Adipocyte (in vitro differentiated cells): ENCODE measurements at regions not wholly inside any gene's neighbourhood (a gene's known extent, or its start where the extent isn't known, plus 50 kb on each side); places are given as distances from the start of the nearest gene placed in this dataset.
A peak's percentile ranks its signal among the peaks of the same experiment; 100 is the strongest.
"Not testable (repeated sequence)": the region's sequence is repeated elsewhere in the genome, so short reads cannot be mapped to it uniquely, and the experiment has no call there.

Experiments
- DNase-seq: peaks from one replicate; pipeline ENCODE4 v3.0.0-alpha.2; 2015; ENCODE audit warnings: low read depth
- H3K27me3 ChIP-seq: replicated peaks from 2 replicates; pipeline ENCODE4 v1.7.0; 2013; ENCODE audit warnings: mild to moderate bottlenecking, low read length, moderate library complexity; ENCODE audit not compliant: control insufficient read depth, insufficient read depth
- H3K36me3 ChIP-seq: 2 replicates; pipeline ENCODE4 v1.7.0; 2013; ENCODE audit warnings: low read length, mild to moderate bottlenecking, moderate library complexity; ENCODE audit not compliant: control insufficient read depth, insufficient read depth, severe bottlenecking
- H3K4me1 ChIP-seq: 2 replicates; pipeline ENCODE4 v1.7.0; 2013; ENCODE audit warnings: mild to moderate bottlenecking, low read length, moderate library complexity; ENCODE audit not compliant: control insufficient read depth, insufficient read depth
- H3K4me3 ChIP-seq: 2 replicates; pipeline ENCODE4 v1.7.0; 2013; ENCODE audit warnings: mild to moderate bottlenecking, low read length, moderate library complexity
- H3K9ac ChIP-seq: 2 replicates; pipeline ENCODE4 v1.7.0; 2013; ENCODE audit warnings: mild to moderate bottlenecking, low read length, moderate library complexity
- H3K9me3 ChIP-seq: 2 replicates; pipeline ENCODE4 v1.7.0; 2013; ENCODE audit warnings: mild to moderate bottlenecking, low read length, moderate library complexity; ENCODE audit not compliant: control insufficient read depth

GRCh38 chr4:156408749-156409148 is 455.1 kb upstream of the CTSO start:
- Histone ChIP-seq H3K27me3 (no peaks in the 10 kb centered on the region), H3K4me1 (no peaks in the 10 kb centered on the region), H3K9ac (no peak overlapping the region), H3K9me3 (no peaks in the 10 kb centered on the region), H3K4me3 (no peak overlapping the region), H3K36me3 (no peaks in the 10 kb centered on the region)
- no peak for DNase-seq

GRCh38 chr4:156401371-156401770 is 447.7 kb upstream of the CTSO start:
- no peak for DNase-seq
- Histone ChIP-seq H3K27me3 (no peaks in the 10 kb centered on the region), H3K9ac (no peak overlapping the region), H3K36me3 (no peaks in the 10 kb centered on the region), H3K4me1 (no peaks in the 10 kb centered on the region), H3K9me3 (peaks cover 12% of the 10 kb centered on the region), H3K4me3 (no peak overlapping the region)

GRCh38 chr4:156396534-156396933 is 442.9 kb upstream of the CTSO start:
- no peak overlapping the region for H3K4me3 ChIP-seq
- H3K27me3 ChIP-seq: no peaks in the 10 kb centered on the region
- peaks cover 3% of the 10 kb centered on the region for H3K4me1 ChIP-seq
- no peaks in the 10 kb centered on the region for H3K36me3 ChIP-seq
- no peak for DNase-seq
- H3K9ac ChIP-seq: no peak overlapping the region
- no peaks in the 10 kb centered on the region for H3K9me3 ChIP-seq

GRCh38 chr4:156391325-156391653 is 437.6 kb upstream of the CTSO start:
- no peak overlapping the region for H3K9ac ChIP-seq
- DNase-seq: no peak
- no peak overlapping the region for H3K4me3 ChIP-seq
- no peaks in the 10 kb centered on the region for H3K27me3 ChIP-seq
- H3K4me1 ChIP-seq: peaks cover 35% of the 10 kb centered on the region
- no peaks in the 10 kb centered on the region for H3K36me3 ChIP-seq
- H3K9me3 ChIP-seq: no peaks in the 10 kb centered on the region

GRCh38 chr4:156390599-156391324 is 437.1 kb upstream of the CTSO start:
- H3K27me3 ChIP-seq: no peaks in the 10 kb centered on the region
- no peaks in the 10 kb centered on the region for H3K9me3 ChIP-seq
- peak overlapping the region; percentile 27 for H3K9ac ChIP-seq
- DNase-seq: peak; percentile 59
- peak overlapping the region; percentile 20 for H3K4me3 ChIP-seq
- peaks cover 35% of the 10 kb centered on the region for H3K4me1 ChIP-seq
- H3K36me3 ChIP-seq: no peaks in the 10 kb centered on the region

DNA sequence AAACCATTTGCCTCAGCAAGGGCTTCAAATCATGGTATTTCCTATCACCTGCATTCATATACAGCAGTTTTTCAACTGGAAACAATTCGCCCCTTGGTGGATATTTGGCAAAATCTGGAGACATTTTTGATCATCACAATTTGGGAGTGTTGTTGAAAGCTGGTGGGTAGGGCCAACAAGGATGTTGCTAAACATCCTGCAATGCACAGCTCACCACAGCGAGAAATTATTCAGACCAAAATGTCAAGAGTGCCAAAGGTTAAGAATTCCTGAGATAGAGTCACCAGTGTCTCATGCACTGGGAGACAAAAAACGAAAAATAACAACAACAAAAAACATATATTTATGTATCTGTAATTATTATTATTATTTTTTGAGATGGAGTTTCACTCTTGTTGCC is 435.2 kb upstream of the CTSO start:
- H3K4me3 ChIP-seq: no peak overlapping the region
- H3K27me3 ChIP-seq: no peaks in the 10 kb centered on the region
- H3K36me3 ChIP-seq: no peaks in the 10 kb centered on the region
- DNase-seq: peak; percentile 27
- H3K4me1 ChIP-seq: peaks cover 35% of the 10 kb centered on the region
- no peaks in the 10 kb centered on the region for H3K9me3 ChIP-seq
- H3K9ac ChIP-seq: no peak overlapping the region

DNA sequence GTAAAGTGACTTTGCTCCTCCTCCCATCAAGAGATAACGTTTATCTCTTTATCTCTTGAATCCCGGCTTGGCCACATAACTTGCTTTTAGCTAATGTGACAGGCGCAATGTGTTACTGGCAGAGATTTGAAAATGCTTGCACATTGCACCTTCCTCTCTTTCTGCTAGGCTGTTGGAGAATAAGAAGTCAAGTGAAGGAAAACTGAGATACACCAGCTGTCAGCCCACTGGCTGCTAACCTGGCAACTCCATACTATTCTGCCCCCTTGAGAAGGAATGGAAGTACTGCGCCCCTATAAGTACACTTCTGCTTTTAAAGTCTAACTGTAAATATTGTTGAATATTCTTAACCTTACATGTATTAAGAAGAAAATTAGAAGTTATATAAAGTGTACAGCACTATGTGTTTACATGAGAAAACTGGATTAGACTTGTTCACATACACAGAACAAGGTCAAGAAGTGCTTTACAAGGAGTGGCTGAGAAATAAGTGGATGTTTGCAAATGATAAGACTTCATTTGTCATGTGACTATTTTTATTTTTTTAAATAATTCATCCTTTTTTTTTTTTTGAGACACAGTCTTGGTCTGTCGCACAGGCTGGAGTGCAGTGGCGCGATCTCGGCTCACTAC is 424.5 kb upstream of the CTSO start:
- no peaks in the 10 kb centered on the region for H3K9me3 ChIP-seq
- peak; percentile 19 for DNase-seq
- H3K36me3 ChIP-seq: no peaks in the 10 kb centered on the region

DNA sequence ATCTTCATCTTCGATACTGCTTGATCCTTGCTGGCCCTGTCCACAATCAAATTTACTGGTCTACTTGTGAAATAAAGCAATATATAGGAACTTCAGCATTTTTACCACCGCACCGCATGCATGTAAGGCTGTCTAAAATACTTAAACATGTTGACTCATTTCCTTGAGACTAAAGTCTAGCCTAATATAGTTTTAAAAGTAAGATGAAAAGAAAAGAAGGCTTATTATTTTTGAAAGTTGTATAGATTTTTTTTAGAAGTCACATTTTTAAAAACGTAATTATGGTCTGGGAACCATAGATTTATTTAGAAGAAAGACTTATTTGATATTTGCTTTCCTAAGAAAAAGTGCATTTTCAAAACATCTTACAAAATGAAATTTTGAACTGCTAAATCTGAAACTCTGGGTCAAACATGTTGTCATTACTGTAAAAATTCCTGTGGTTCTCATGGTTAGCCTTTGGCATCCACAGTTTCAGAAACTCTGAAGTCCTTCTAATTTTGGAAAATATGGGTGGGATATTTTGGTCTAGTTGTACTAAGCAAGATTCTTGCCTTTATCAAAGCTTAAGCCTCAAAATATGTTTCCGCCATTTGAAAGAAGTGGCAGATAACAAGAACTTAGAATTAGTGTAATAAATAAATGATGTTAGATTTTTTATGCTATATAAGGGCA is 423.5 kb upstream of the CTSO start:
- H3K4me3 ChIP-seq: no peak overlapping the region
- no peaks in the 10 kb centered on the region for H3K9me3 ChIP-seq
- peak; percentile 76 for DNase-seq
- no peaks in the 10 kb centered on the region for H3K27me3 ChIP-seq
- peaks cover 17% of the 10 kb centered on the region for H3K4me1 ChIP-seq
- H3K36me3 ChIP-seq: no peaks in the 10 kb centered on the region
- no peak overlapping the region for H3K9ac ChIP-seq

More for the DNA sequence above, 424.5 kb upstream of the CTSO start:
- no peaks in the 10 kb centered on the region for H3K27me3 ChIP-seq
- peaks cover 17% of the 10 kb centered on the region for H3K4me1 ChIP-seq
- H3K9ac ChIP-seq: no peak overlapping the region
- H3K4me3 ChIP-seq: no peak overlapping the region

GRCh38 chr4:156374894-156375293 is 421.2 kb upstream of the CTSO start:
- no peaks in the 10 kb centered on the region for H3K9me3 ChIP-seq
- H3K36me3 ChIP-seq: no peaks in the 10 kb centered on the region
- no peak for DNase-seq
- no peaks in the 10 kb centered on the region for H3K27me3 ChIP-seq
- H3K4me3 ChIP-seq: no peak overlapping the region
- peaks cover 17% of the 10 kb centered on the region for H3K4me1 ChIP-seq
- H3K9ac ChIP-seq: no peak overlapping the region

DNA sequence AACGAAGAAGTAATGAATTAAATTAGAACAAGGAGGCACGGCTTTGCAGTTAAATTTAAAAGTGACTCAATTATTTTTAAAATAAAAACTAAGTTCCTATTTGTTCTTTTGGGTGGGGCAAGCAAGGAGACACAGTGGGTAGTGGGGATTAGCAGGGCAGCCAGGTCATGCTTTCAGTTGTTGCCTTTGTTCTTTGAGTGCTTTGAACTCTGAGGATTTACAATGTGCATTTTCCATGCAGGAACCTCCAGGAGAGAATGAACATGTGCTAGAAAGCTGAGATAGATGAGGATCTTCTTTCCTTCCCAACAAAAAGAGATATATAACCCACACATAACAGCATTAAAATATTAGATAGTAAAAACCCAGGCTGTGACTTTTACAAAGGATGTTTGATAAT is 420.4 kb upstream of the CTSO start:
- Histone ChIP-seq H3K4me3 (no peak overlapping the region), H3K36me3 (no peaks in the 10 kb centered on the region)
- DNase-seq: no peak

GRCh38 chr4:156367502-156367901 is 413.8 kb upstream of the CTSO start:
- not testable (repeated sequence) for DNase-seq, H3K36me3 ChIP-seq, H3K27me3 ChIP-seq, H3K4me3 ChIP-seq, H3K4me1 ChIP-seq, H3K9me3 ChIP-seq, H3K9ac ChIP-seq

More for the DNA sequence above, 420.4 kb upstream of the CTSO start:
- Histone ChIP-seq H3K9ac (no peak overlapping the region), H3K9me3 (no peaks in the 10 kb centered on the region), H3K27me3 (no peaks in the 10 kb centered on the region), H3K4me1 (peaks cover 17% of the 10 kb centered on the region)
